Spleen (tissue), 11 donors: ENCODE measurements at regions not wholly inside any gene's neighbourhood (a gene's known extent, or its start where the extent isn't known, plus 50 kb on each side); places are given as distances from the start of the nearest gene placed in this dataset.

Source experiments
- DNase-seq: peaks from one replicate; pipeline ENCODE4 v3.0.0-alpha.2; 2020
- H3K27ac ChIP-seq, 8 donors: fragments of 200-600 bp; sonication (generic) in 7 of 8; 1 replicate in 4 of 8; 2 replicates in 4 of 8; pipeline versions ENCODE4 v1.5.0 to v1.8.0; 2016 to 2021; ENCODE audit warnings: inconsistent platforms in 4 of 8, mild to moderate bottlenecking in 4 of 8, moderate library complexity in 1 of 8
- H3K27me3 ChIP-seq, 7 donors: fragments of 200-600 bp; sonication (generic) in 6 of 7; replicated peaks in 1 of 7; 1 replicate in 4 of 7; 2 replicates in 3 of 7; pipeline versions ENCODE4 v1.5.0 to v1.8.0; 2016 to 2021; ENCODE audit warnings: inconsistent platforms in 3 of 7, mild to moderate bottlenecking in 1 of 7
- H3K36me3 ChIP-seq, 6 donors: fragments of 200-600 bp; sonication (generic) in 5 of 6; 1 replicate in 4 of 6; 2 replicates in 2 of 6; pipeline versions ENCODE4 v1.5.0 to v1.8.0; 2016 to 2021; ENCODE audit warnings: inconsistent platforms in 2 of 6
- H3K4me1 ChIP-seq, 6 donors: fragments of 200-600 bp; sonication (generic) in 5 of 6; 1 replicate in 3 of 6; 2 replicates in 3 of 6; pipeline versions ENCODE4 v1.5.0 to v1.8.0; 2016 to 2021; ENCODE audit warnings: inconsistent platforms in 3 of 6
- H3K4me3 ChIP-seq, 8 donors: fragments of 200-600 bp; sonication (generic) in 7 of 8; 1 replicate in 4 of 8; 2 replicates in 4 of 8; pipeline versions ENCODE4 v1.5.0 to v1.8.0; 2016 to 2021; ENCODE audit warnings: inconsistent platforms in 4 of 8, mild to moderate bottlenecking in 4 of 8, moderate library complexity in 2 of 8
- H3K9me3 ChIP-seq, 8 donors: fragments of 200-600 bp; sonication (generic) in 7 of 8; 1 replicate in 4 of 8; 2 replicates in 4 of 8; pipeline versions ENCODE4 v1.5.0 to v1.8.0; 2016 to 2021; ENCODE audit warnings: inconsistent platforms in 4 of 8
- POLR2A ChIP-seq, 3 donors: fragments of 450-650 bp; IDR thresholded peaks; one replicate each; pipeline ENCODE4 v1.5.1; 2017; ENCODE audit warnings: antibody characterized with exemption in 3 of 3, mild to moderate bottlenecking in 1 of 3
- POLR2AphosphoS5 ChIP-seq, 3 donors: sonication (generic); formaldehyde crosslinking; IDR thresholded peaks; one replicate each; pipeline ENCODE4 v1.5.1; 2017; ENCODE audit warnings: antibody characterized with exemption in 3 of 3
- whole genome bisulfite sequencing, 5 donors: extraction: QIAGEN DNeasy Blood & Tissue Kit in 3 of 5; methylation state at CpG; one replicate each; pipeline versions ENCODE4 v1.1.5 to v1.1.7; 2013 to 2018; 5-methylcytosine and 5-hydroxymethylcytosine counted together
- intact Hi-C: fragments of 100-400 bp; cut with DNase I; formaldehyde crosslinking; loops from one replicate; pipeline ENCODE4 v1.15.0; 2023; ENCODE audit warnings: low total_unique reads
- TF ChIP-seq, protein P1 (sequence below), 11 experiments: fragments of 200-600 bp in 7 of 11; fragments of 450-650 bp in 4 of 11; sonication (generic) in 4 of 11; IDR thresholded peaks in 8 of 11; conservative IDR thresholded peaks in 3 of 11; 1 replicate in 7 of 11; 2 replicates in 4 of 11; pipeline versions ENCODE4 v1.4.0 to v1.8.0; 2016 to 2021; ENCODE audit warnings: antibody characterized with exemption in 11 of 11, inconsistent platforms in 4 of 11, mild to moderate bottlenecking in 1 of 11
- donor health status: healthy with polysubstance abuse.
- donor health status: DM: no; HTN: no; CAD: no; lungs with moderate emphysema.
- donor health status: DM: no; HTN: no; CAD: no.
- donor health status: Bipolar disorder and iron deficiency.
- donor health status: healthy.
- donor health status: DM: no; HTN: no; CAD: no.
- donor health status: DM: yes; HTN: yes; CAD: no.

DNA sequence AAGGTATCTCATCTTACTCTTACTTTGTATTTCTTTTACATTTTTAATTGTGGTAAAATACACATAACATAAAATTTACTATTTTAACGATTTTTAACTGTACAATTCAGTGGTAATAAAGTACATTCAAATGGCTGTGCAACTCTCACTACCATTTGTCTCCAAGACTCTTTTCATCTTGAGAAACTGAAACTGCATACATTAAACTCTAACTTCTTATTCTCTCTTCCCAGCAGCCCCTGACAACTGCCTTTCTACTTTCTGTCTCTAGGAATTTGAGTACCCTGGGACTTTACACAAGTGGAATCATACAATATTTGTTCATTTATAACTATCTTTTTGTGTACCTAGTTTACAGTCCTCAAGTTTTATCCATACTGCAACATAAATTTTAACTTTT, 725.8 kb upstream of the KIRREL3 start:
- no peak for DNase-seq
- TF ChIP-seq, protein P1, sequence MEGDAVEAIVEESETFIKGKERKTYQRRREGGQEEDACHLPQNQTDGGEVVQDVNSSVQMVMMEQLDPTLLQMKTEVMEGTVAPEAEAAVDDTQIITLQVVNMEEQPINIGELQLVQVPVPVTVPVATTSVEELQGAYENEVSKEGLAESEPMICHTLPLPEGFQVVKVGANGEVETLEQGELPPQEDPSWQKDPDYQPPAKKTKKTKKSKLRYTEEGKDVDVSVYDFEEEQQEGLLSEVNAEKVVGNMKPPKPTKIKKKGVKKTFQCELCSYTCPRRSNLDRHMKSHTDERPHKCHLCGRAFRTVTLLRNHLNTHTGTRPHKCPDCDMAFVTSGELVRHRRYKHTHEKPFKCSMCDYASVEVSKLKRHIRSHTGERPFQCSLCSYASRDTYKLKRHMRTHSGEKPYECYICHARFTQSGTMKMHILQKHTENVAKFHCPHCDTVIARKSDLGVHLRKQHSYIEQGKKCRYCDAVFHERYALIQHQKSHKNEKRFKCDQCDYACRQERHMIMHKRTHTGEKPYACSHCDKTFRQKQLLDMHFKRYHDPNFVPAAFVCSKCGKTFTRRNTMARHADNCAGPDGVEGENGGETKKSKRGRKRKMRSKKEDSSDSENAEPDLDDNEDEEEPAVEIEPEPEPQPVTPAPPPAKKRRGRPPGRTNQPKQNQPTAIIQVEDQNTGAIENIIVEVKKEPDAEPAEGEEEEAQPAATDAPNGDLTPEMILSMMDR (IDR thresholded peaks at IDR 0.05 in 8 of 11, conservative IDR thresholded peaks at IDR 0.05 in 3 of 11): no peak
- TF ChIP-seq POLR2AphosphoS5 (IDR thresholded peaks at IDR 0.05): no peak
- no peak for TF ChIP-seq POLR2A (IDR thresholded peaks at IDR 0.05)
- Histone ChIP-seq H3K4me3 (no peak overlapping the region), H3K27me3 (no peaks in the 10 kb centered on the region), H3K36me3 (no peaks in the 10 kb centered on the region), H3K9me3 (no peaks in the 10 kb centered on the region), H3K4me1 (no peaks in the 10 kb centered on the region), H3K27ac (no peak overlapping the region)
- intact Hi-C loops: no loop called here
- 63 to 77% (median 72%) methylated on average over 1 of the region's 1 CpG for WGBS, 5 donors

DNA sequence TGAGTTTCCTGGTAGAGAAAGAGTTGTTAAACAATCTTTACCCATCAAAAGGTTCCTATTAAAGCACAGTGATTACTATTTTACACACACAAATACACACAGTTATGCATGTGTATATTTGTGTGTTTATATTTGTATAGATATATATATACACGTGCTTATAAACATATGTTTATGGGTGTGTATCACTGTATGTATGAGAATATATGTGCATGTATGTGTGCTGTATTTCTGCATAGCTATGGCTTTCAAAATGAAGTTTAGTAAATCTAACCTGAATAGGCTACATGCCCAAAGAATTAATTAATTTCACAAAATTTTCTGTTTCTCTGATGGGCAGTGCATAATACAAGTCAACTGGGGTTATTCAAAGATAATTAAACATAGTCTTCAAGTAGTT, 723.1 kb upstream of the KIRREL3 start:
- 78 to 89% (median 81%) methylated on average over 1 of the region's 1 CpG for WGBS, 5 donors
- no peak for DNase-seq
- H3K4me3 ChIP-seq: no peak overlapping the region
- intact Hi-C loops: no loop called here
- H3K36me3 ChIP-seq: no peaks in the 10 kb centered on the region
- no peaks in the 10 kb centered on the region for H3K27me3 ChIP-seq
- TF ChIP-seq POLR2A (IDR thresholded peaks at IDR 0.05): no peak
- TF ChIP-seq, protein P1 (IDR thresholded peaks at IDR 0.05 in 8 of 11, conservative IDR thresholded peaks at IDR 0.05 in 3 of 11): no peak
- no peak for TF ChIP-seq POLR2AphosphoS5 (IDR thresholded peaks at IDR 0.05)
- H3K4me1 ChIP-seq: no peaks in the 10 kb centered on the region
- H3K9me3 ChIP-seq: no peaks in the 10 kb centered on the region
- no peak overlapping the region for H3K27ac ChIP-seq

GRCh38 chr11:127713226-127713625, 712.7 kb upstream of the KIRREL3 start:
- no peak for DNase-seq
- Histone ChIP-seq H3K27me3 (no peaks in the 10 kb centered on the region), H3K4me1 (no peaks in the 10 kb centered on the region), H3K4me3 (no peak overlapping the region), H3K36me3 (no peaks in the 10 kb centered on the region), H3K27ac (no peak overlapping the region), H3K9me3 (no peaks in the 10 kb centered on the region)
- TF ChIP-seq POLR2AphosphoS5 (IDR thresholded peaks at IDR 0.05) (no peak), POLR2A (IDR thresholded peaks at IDR 0.05) (no peak)
- TF ChIP-seq, protein P1 (IDR thresholded peaks at IDR 0.05 in 8 of 11, conservative IDR thresholded peaks at IDR 0.05 in 3 of 11): no peak
- 82 to 97% (median 90%) methylated on average over 2 of the region's 2 CpGs for WGBS, 5 donors
- intact Hi-C loops: no loop called here

DNA sequence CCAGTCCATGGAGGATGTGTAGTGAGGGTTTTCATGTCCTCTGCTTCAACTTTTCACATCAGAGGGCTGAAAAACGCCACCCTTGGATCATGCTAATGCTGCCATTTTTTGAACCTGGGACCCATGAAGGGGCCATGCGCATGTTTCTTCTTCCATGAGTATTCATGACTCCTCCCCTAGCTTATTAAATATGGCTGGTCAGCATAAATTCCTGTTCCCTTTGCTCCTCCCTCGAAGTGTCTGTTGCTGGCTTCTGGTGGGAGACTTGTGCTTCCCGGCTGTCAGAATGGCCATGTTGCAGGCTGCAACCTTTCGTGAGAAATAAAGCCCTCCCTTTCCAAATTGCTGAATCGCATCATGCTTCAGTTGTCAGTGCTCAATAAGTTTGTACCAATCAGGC, 711.2 kb upstream of the KIRREL3 start:
- H3K4me1 ChIP-seq: no peaks in the 10 kb centered on the region
- intact Hi-C loops: no loop called here
- 87 to 95% (median 92%) methylated on average over 6 of the region's 6 CpGs for WGBS, 5 donors
- TF ChIP-seq POLR2A (IDR thresholded peaks at IDR 0.05) (no peak), POLR2AphosphoS5 (IDR thresholded peaks at IDR 0.05) (no peak)
- TF ChIP-seq, protein P1 (IDR thresholded peaks at IDR 0.05 in 8 of 11, conservative IDR thresholded peaks at IDR 0.05 in 3 of 11): no peak
- no peaks in the 10 kb centered on the region for H3K27me3 ChIP-seq
- H3K9me3 ChIP-seq: no peaks in the 10 kb centered on the region
- no peak overlapping the region for H3K4me3 ChIP-seq
- no peak for DNase-seq
- H3K36me3 ChIP-seq: no peaks in the 10 kb centered on the region
- H3K27ac ChIP-seq: no peak overlapping the region
